DND-41 (cell line): ENCODE measurements at regions not wholly inside any gene's neighbourhood (a gene's known extent, or its start where the extent isn't known, plus 50 kb on each side); places are given as distances from the start of the nearest gene placed in this dataset.

Source experiments
- ATAC-seq: fragments of 200-7000 bp; cut with Tn5 transposase; 3 replicates; pipeline ENCODE4 v1.9.1; 2021; ENCODE audit warnings: low read depth; ENCODE audit not compliant: insufficient read depth
- DNase-seq: peaks from one replicate; pipeline ENCODE4 v3.0.0-alpha.2; 2020
- H2AFZ ChIP-seq: 2 replicates; pipeline ENCODE4 v1.6.0; 2012; ENCODE audit warnings: low read depth, low read length
- H3K27ac ChIP-seq: 2 replicates; pipeline ENCODE4 v1.5.1; 2012; ENCODE audit warnings: low read length, inconsistent platforms
- H3K27me3 ChIP-seq: fragments of 200-600 bp; sonication (generic); 2 replicates; pipeline ENCODE4 v1.6.0; 2012; ENCODE audit warnings: low read length, mild to moderate bottlenecking, inconsistent platforms; ENCODE audit not compliant: insufficient read depth, poor library complexity
- H3K36me3 ChIP-seq: 2 replicates; pipeline ENCODE4 v1.5.1; 2012; ENCODE audit warnings: low read length, inconsistent platforms; ENCODE audit not compliant: insufficient read depth
- H3K4me1 ChIP-seq: 2 replicates; pipeline ENCODE4 v1.5.1; 2012; ENCODE audit warnings: mild to moderate bottlenecking, low read length; ENCODE audit not compliant: insufficient read depth
- H3K4me2 ChIP-seq: 2 replicates; pipeline ENCODE4 v1.6.0; 2012; ENCODE audit warnings: mild to moderate bottlenecking, moderate library complexity, low read length, inconsistent platforms; ENCODE audit not compliant: insufficient read depth
- H3K4me3 ChIP-seq, 2 experiments: fragments of 200-600 bp in 1 of 2; shearing (Covaris generic) in 1 of 2; 2 replicates each; pipeline ENCODE4 v1.5.1; 2012 to 2016; ENCODE audit warnings: inconsistent platforms in 2 of 2, low read length in 2 of 2, mild to moderate bottlenecking in 2 of 2, low read depth in 1 of 2, moderate library complexity in 1 of 2
- H3K79me2 ChIP-seq: 2 replicates; pipeline ENCODE4 v1.6.0; 2012; ENCODE audit warnings: low read length, inconsistent platforms; ENCODE audit not compliant: insufficient read depth
- H3K9ac ChIP-seq: 2 replicates; pipeline ENCODE4 v1.6.0; 2012; ENCODE audit warnings: low read depth, mild to moderate bottlenecking, inconsistent platforms, low read length, moderate library complexity
- H3K9me3 ChIP-seq: 2 replicates; pipeline ENCODE4 v1.5.1; 2012; ENCODE audit warnings: low read length, moderate library complexity, mild to moderate bottlenecking, inconsistent platforms; ENCODE audit not compliant: insufficient read depth, severe bottlenecking
- H4K20me1 ChIP-seq: 2 replicates; pipeline ENCODE4 v1.6.0; 2012; ENCODE audit warnings: low read length; ENCODE audit not compliant: insufficient read depth
- CTCF ChIP-seq: IDR thresholded peaks from 2 replicates; pipeline ENCODE4 v1.5.1; 2012; ENCODE audit warnings: borderline replicate concordance, low read length, moderate library complexity, mild to moderate bottlenecking; ENCODE audit not compliant: poor library complexity, severe bottlenecking; ENCODE audit errors: extremely low read depth
- EZH2 ChIP-seq: IDR thresholded peaks from 3 replicates; pipeline ENCODE4 v1.6.1; 2012; ENCODE audit warnings: borderline replicate concordance, low read depth, mild to moderate bottlenecking, moderate library complexity, low read length, inconsistent platforms; ENCODE audit not compliant: severe bottlenecking

DNA sequence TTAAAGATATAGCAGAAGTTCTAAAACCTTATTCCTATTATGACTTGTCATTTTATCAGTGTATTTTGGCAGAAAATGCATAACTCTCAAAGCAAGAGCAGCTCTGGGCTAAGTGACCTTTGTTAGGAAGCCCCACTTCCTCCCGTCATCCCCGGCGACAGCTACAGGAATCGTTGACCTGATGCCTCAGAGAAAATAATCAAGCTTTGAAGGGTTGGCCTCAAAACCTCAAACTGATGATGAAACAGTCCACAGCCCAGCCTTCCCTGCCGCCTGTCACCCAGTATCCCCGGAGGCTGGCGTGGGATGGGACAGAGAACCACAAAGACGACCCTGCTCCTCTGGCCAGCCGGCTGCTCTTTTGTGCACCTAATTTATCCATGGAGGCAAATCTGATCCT lies 65.3 kb downstream of the KCNF1 start:
- H4K20me1 ChIP-seq = no peaks in the 10 kb centered on the region
- no peak for TF ChIP-seq CTCF
- TF ChIP-seq EZH2 = no peak
- DNase-seq = no peak
- H3K27ac ChIP-seq = no peak overlapping the region
- H2AFZ ChIP-seq = no peak overlapping the region
- H3K4me1 ChIP-seq = no peaks in the 10 kb centered on the region; the same call in 1 of the 2 replicates
- peaks cover 14% of the 10 kb centered on the region for H3K27me3 ChIP-seq
- H3K36me3 ChIP-seq = no peaks in the 10 kb centered on the region
- no peak overlapping the region for H3K4me3 ChIP-seq
- H3K4me2 ChIP-seq = no peak overlapping the region
- H3K9ac ChIP-seq = no peak overlapping the region
- no peaks in the 10 kb centered on the region for H3K9me3 ChIP-seq
- no peak; the same call in 2 of the 3 replicates for ATAC-seq
- H3K79me2 ChIP-seq = no peaks in the 10 kb centered on the region

GRCh38 chr2:10977621-10978020 lies 65.9 kb downstream of the KCNF1 start:
- no peaks in the 10 kb centered on the region for H3K79me2 ChIP-seq
- DNase-seq (no peak), ATAC-seq (no peak)
- H3K4me2 ChIP-seq = no peak overlapping the region
- no peak overlapping the region for H2AFZ ChIP-seq
- H3K27me3 ChIP-seq = peaks cover 14% of the 10 kb centered on the region
- no peaks in the 10 kb centered on the region; the same call in 1 of the 2 replicates for H3K4me1 ChIP-seq
- no peaks in the 10 kb centered on the region for H4K20me1 ChIP-seq
- H3K4me3 ChIP-seq = no peak overlapping the region
- H3K36me3 ChIP-seq = no peaks in the 10 kb centered on the region
- H3K27ac ChIP-seq = no peak overlapping the region
- no peaks in the 10 kb centered on the region for H3K9me3 ChIP-seq
- TF ChIP-seq CTCF (no peak), EZH2 (no peak)
- no peak overlapping the region for H3K9ac ChIP-seq

DNA sequence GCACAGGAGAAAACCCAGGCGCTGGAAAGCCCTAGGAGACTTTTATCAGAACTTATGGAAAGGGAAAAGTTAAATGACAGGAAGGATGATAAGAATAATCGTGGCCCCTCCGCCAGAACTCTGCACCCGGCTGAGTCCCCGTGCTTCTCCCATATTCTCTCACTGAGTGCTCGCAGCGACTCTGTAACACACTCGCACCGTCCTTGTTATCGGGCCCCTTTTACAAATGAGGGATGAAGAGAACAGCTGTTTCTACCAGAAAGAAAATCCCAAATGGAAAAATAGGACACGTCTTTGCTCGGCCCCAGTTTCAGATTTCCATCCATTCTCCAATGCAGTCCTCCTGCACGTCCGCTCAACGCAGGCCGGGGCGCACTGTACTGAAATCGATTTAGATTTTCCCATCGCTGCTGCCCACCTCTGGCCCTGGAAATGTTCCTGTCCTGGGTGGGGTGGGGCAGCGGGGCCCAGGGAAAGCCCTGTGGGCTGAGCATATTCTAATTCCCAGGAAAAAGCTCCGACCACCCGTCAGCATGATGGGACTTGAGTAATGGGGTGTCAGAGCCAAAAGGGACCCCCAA lies 66.4 kb downstream of the KCNF1 start:
- DNase-seq = no peak
- no peaks in the 10 kb centered on the region for H3K9me3 ChIP-seq
- no peaks in the 10 kb centered on the region for H3K36me3 ChIP-seq
- TF ChIP-seq EZH2 (no peak), CTCF (no peak)
- H2AFZ ChIP-seq = no peak overlapping the region
- no peak overlapping the region for H3K4me2 ChIP-seq
- no peak for ATAC-seq
- H3K27ac ChIP-seq = no peak overlapping the region
- H3K79me2 ChIP-seq = no peaks in the 10 kb centered on the region
- H3K9ac ChIP-seq = no peak overlapping the region
- peaks cover 10% of the 10 kb centered on the region for H3K27me3 ChIP-seq
- no peaks in the 10 kb centered on the region; the same call in 1 of the 2 replicates for H3K4me1 ChIP-seq
- H3K4me3 ChIP-seq = no peak overlapping the region
- H4K20me1 ChIP-seq = no peaks in the 10 kb centered on the region

DNA sequence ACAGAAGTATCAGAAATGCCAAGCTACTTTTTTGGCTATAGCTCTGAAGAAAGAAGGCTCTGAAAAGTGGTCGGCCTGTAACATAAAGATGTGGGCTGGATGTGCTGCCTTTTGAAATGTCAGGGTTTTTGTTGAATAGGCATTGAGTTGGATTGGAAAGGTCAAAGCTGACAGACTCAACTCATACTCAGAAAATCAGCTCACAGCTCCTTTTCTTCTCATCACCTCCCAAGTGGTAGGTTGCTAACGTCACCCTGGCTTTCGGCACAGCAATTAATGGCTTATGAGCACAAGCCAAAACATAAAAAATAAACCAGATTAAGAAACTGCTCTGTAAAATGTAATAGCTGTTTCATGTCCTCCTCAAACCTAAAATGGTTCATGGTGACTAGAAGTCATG lies 68.3 kb downstream of the KCNF1 start:
- no peaks in the 10 kb centered on the region for H4K20me1 ChIP-seq
- peaks cover 9% of the 10 kb centered on the region for H3K27me3 ChIP-seq
- H3K27ac ChIP-seq = no peak overlapping the region
- no peaks in the 10 kb centered on the region for H3K79me2 ChIP-seq
- H2AFZ ChIP-seq = no peak overlapping the region
- H3K4me2 ChIP-seq = no peak overlapping the region
- no peaks in the 10 kb centered on the region; the same call in 1 of the 2 replicates for H3K4me1 ChIP-seq
- no peak overlapping the region for H3K9ac ChIP-seq
- H3K9me3 ChIP-seq = no peaks in the 10 kb centered on the region
- TF ChIP-seq CTCF (no peak), EZH2 (no peak)
- no peak for ATAC-seq
- no peaks in the 10 kb centered on the region for H3K36me3 ChIP-seq
- no peak overlapping the region for H3K4me3 ChIP-seq
- DNase-seq = no peak
